Aorta (tissue), 5 donors: ENCODE measurements at regions not wholly inside any gene's neighbourhood (a gene's known extent, or its start where the extent isn't known, plus 50 kb on each side); places are given as distances from the start of the nearest gene placed in this dataset.

Source experiments
- ATAC-seq: fragments of 200-7000 bp; cut with Tn5 transposase; one replicate; pipeline ENCODE4 v1.9.1; 2022; ENCODE audit warnings: moderate library complexity; ENCODE audit not compliant: low FRiP score
- DNase-seq, 2 donors: peaks; one replicate each; pipeline ENCODE4 v3.0.0-alpha.2; 2020
- H3K27ac ChIP-seq, 2 donors: one replicate each; pipeline ENCODE4 v1.5.1; 2013; ENCODE audit warnings: low read length in 2 of 2, mild to moderate bottlenecking in 2 of 2, moderate library complexity in 2 of 2, control low read depth in 1 of 2, inconsistent platforms in 1 of 2, low read depth in 1 of 2
- H3K27me3 ChIP-seq, 2 donors: one replicate each; pipeline ENCODE4 v1.6.1; 2013; ENCODE audit warnings: control low read depth in 1 of 2, low read length in 1 of 2, mild to moderate bottlenecking in 1 of 2, moderate library complexity in 1 of 2; ENCODE audit not compliant: insufficient read depth in 2 of 2, control insufficient read depth in 1 of 2
- H3K36me3 ChIP-seq, 2 donors: one replicate each; pipeline ENCODE4 v1.6.1; 2013; ENCODE audit warnings: control low read depth in 1 of 2, low read length in 1 of 2, mild to moderate bottlenecking in 1 of 2; ENCODE audit not compliant: insufficient read depth in 2 of 2, control insufficient read depth in 1 of 2
- H3K4me1 ChIP-seq, 2 donors: one replicate each; pipeline ENCODE4 v1.6.1; 2013; ENCODE audit warnings: low read length in 2 of 2, control low read depth in 1 of 2, mild to moderate bottlenecking in 1 of 2, moderate library complexity in 1 of 2; ENCODE audit not compliant: insufficient read depth in 2 of 2, control insufficient read depth in 1 of 2
- H3K4me3 ChIP-seq, 2 donors: one replicate each; pipeline ENCODE4 v1.5.1; 2013; ENCODE audit warnings: low read length in 2 of 2, control low read depth in 1 of 2, mild to moderate bottlenecking in 1 of 2
- H3K9me3 ChIP-seq: one replicate; pipeline ENCODE4 v1.6.1; 2013; ENCODE audit warnings: mild to moderate bottlenecking, low read length; ENCODE audit not compliant: control insufficient read depth
- WGBS, 2 donors: extraction: QIAGEN DNeasy Blood & Tissue Kit; methylation state at CpG; one replicate each; pipeline ENCODE4 v1.1.7; 2013; 5-methylcytosine and 5-hydroxymethylcytosine counted together
- intact Hi-C, 2 donors: fragments of 100-400 bp; cut with DNase I; formaldehyde crosslinking; loops; one replicate each; pipeline versions ENCODE4 v1.14.2 to v1.15.0; 2022
- donor health status: healthy with polysubstance abuse.
- donor health status: Bipolar disorder and iron deficiency.
- donor health status: DM: no; HTN: no; CAD: no.
- donor health status: DM: no; HTN: no; CAD: no.
- donor health status: DM: yes; HTN: yes; CAD: no.

DNA sequence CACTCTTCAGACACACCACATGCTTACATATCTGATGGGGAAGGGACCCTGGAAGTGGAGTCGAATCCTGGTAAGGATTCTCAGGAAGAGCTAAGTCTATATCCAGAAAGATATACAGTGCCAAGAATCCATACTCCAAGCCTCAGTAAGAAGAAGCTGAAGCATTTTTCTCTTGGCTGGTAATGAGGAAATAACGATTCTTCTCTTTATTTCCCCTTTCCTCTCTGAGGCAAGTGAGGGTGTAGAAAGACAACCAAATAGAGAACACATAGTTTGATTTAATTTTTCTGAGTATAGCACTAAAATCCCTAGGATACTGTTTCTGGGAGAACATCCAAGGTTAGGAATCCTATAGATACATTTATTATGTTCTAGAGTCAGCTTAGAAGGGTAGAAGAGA lies 857.3 kb downstream of the TUSC7 start:
- Histone ChIP-seq H3K36me3 (no peaks in the 10 kb centered on the region), H3K27me3 (no peaks in the 10 kb centered on the region), H3K9me3 (no peaks in the 10 kb centered on the region), H3K27ac (no peak overlapping the region), H3K4me1 (no peaks in the 10 kb centered on the region), H3K4me3 (no peak overlapping the region)
- ATAC-seq (no peak), DNase-seq (no peak)
- 81 to 90% methylated on average over 2 of the region's 2 CpGs for WGBS, 2 donors
- intact Hi-C loops: no loop called here

DNA sequence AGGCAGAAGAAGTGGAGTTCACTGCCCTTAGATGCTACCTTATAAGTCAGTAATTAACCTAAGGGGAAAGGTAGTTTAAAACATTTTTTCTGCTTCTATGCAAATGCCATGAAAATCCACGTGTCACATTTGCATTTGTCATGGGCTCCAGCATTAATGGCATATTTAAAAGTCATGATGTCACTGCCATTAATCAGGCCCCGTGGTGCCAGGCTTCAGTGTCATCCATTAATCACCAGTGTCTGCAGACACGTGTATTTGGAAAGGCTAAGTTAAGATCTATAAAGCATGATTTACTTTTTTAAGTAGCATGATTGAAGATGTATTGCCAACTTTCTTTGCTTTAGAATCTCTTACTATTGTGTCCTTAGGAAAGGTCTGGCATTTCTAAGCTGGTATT lies 857.8 kb downstream of the TUSC7 start:
- WGBS, 2 donors: 13 to 24% methylated on average over 3 of the region's 3 CpGs
- Histone ChIP-seq H3K9me3 (no peaks in the 10 kb centered on the region), H3K27me3 (no peaks in the 10 kb centered on the region), H3K27ac (no peak overlapping the region), H3K4me3 (no peak overlapping the region), H3K4me1 (no peaks in the 10 kb centered on the region), H3K36me3 (no peaks in the 10 kb centered on the region)
- DNase-seq (no peak), ATAC-seq (no peak)
- intact Hi-C loops: no loop called here

DNA sequence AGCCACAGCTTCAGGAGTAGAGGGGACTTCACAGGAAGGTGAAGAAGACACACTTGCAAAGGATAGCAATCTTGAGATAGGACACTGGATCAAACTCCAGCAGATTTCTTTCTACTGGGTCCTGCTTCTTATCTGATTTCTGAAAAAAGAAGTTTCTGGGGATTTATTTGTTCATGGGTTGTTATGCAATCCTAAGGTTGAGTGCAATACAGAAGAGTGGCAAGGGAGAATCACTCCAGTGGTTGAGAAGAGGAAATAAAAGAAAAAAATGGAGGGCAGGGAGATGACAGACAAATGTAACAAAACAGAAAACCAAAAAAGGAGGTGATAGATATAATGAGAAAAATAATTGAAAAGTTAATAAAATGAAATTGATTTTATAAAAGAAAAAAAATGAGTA lies 858.3 kb downstream of the TUSC7 start:
- ATAC-seq: no peak
- intact Hi-C loops: no loop called here
- Histone ChIP-seq H3K36me3 (no peaks in the 10 kb centered on the region), H3K27ac (no peak overlapping the region), H3K4me1 (no peaks in the 10 kb centered on the region), H3K27me3 (no peaks in the 10 kb centered on the region), H3K4me3 (no peak overlapping the region), H3K9me3 (no peaks in the 10 kb centered on the region)
- DNase-seq: no peak

DNA sequence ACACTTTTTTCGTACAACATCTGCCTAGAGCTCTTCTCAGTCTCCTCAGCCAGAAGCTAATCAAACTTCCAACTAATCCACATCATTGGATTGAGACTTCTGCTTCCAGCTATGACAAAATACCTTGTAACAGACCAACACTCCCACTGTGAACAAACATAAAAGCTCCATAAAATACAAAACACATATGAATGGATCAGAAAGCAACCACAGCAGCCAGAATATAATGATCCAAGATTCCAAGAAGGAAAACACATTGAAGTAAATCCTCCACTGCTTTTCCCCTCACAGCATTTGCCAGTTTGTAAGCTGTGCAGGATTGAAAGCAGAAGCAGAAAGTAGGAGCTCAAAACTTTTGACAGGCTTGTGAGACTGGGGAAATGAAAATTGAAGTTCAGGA lies 863.2 kb downstream of the TUSC7 start:
- no peak for ATAC-seq
- H3K9me3 ChIP-seq: no peaks in the 10 kb centered on the region
- no peak for DNase-seq
- no peaks in the 10 kb centered on the region for H3K27me3 ChIP-seq
- no peaks in the 10 kb centered on the region for H3K36me3 ChIP-seq
- no peaks in the 10 kb centered on the region for H3K4me1 ChIP-seq
- intact Hi-C loops: no loop called here
- 92 to 94% methylated on average over 1 of the region's 1 CpG for WGBS, 2 donors
- no peak overlapping the region for H3K4me3 ChIP-seq
- no peak overlapping the region for H3K27ac ChIP-seq

DNA sequence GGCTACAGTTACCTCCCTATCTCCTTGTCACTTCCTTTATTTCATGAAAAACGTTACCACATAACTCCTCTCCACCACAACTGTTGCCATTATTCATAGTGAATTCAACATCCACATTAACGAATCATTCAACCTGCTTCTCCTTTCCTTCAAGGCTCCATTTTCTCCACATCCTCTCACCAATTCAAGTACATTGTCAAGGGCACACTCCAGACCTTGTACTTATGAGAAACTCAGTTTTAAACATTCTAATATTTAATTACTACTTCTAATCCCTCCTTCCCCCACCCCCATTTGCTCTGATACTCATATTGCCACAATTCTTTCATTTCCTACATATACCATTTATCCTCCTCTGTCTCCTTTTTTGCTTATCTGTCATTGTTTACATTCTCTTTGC lies 871.2 kb downstream of the TUSC7 start:
- intact Hi-C loops: no loop called here
- 62 to 78% methylated on average over 2 of the region's 2 CpGs for WGBS, 2 donors
- no peak overlapping the region for H3K4me3 ChIP-seq
- H3K36me3 ChIP-seq: no peaks in the 10 kb centered on the region
- no peaks in the 10 kb centered on the region for H3K27me3 ChIP-seq
- peaks cover 0 to 5% of the 10 kb centered on the region in 2 donors for H3K4me1 ChIP-seq
- ATAC-seq (no peak), DNase-seq (no peak)
- no peak overlapping the region for H3K27ac ChIP-seq
- no peaks in the 10 kb centered on the region for H3K9me3 ChIP-seq

DNA sequence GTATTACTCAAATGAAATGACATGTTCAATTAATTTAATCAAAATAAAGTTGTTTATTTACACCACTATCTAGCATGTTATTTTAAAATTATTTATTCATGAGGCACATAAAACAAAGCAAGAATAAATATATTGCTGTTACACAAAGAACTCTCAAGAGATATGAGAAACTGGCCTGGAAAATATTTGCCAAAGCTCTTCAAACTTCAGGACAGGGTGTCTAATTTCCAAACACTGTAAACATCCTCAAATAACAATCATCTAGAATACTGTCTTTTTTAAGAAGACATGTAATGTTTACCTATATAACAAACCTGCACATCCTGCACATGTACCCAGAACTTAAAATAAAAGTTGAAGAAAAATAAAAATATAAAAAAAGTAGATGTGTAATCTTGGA lies 876.6 kb downstream of the TUSC7 start:
- Histone ChIP-seq H3K4me3 (no peak overlapping the region), H3K27ac (no peak overlapping the region), H3K9me3 (no peaks in the 10 kb centered on the region), H3K27me3 (no peaks in the 10 kb centered on the region), H3K4me1 (no peaks in the 10 kb centered on the region), H3K36me3 (no peaks in the 10 kb centered on the region)
- intact Hi-C loops: no loop called here
- DNase-seq: no peak
- no peak for ATAC-seq

DNA sequence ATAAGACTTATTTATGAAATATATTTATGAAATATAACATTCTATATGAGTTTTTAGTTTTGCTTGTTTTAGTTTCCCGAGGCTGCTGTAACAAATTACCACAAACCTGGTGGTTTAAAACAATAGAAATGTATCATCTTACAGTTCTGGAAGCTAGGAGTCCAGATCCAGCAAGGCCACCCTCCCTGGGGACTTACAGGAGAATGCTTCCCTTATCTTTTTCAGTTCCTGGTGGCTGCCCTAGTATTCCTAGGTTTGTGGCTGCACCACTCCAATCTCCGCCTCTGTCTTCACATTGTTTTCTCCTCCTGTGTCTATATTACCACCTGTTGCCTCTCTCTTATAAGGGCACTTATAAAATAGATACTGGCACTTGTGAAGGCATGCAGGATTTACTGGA lies 877.8 kb downstream of the TUSC7 start:
- DNase-seq: no peak

DNA sequence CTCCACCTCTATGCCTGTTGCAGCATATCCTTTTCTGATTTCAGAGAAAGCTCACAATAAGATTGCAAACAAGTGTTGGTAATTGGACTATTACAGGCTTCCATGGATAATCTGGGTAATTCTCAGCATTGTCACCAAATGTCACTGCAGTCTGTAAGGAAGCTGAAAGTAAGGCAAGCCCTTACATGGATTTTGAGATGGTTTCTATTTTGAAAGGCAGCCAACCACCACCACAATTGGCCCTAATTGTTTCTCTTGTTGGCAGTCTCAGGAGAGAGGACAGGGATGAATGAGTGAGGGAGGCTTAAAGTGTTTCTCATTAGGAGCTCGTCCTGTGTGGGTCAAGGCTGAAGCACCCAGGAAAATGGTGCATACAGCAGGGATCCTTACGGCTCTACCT lies 879.9 kb downstream of the TUSC7 start:
- no peak overlapping the region for H3K27ac ChIP-seq
- no peaks in the 10 kb centered on the region for H3K4me1 ChIP-seq
- intact Hi-C loops: no loop called here
- H3K4me3 ChIP-seq: no peak overlapping the region
- ATAC-seq: no peak
- DNase-seq: no peak
- H3K36me3 ChIP-seq: no peaks in the 10 kb centered on the region
- H3K27me3 ChIP-seq: no peaks in the 10 kb centered on the region
- no peaks in the 10 kb centered on the region for H3K9me3 ChIP-seq
- 43 to 47% methylated on average over 2 of the region's 2 CpGs for whole genome bisulfite sequencing, 2 donors

More for the DNA sequence above, 877.8 kb downstream of the TUSC7 start:
- H3K4me3 ChIP-seq: no peak overlapping the region
- no peak overlapping the region for H3K27ac ChIP-seq
- no peaks in the 10 kb centered on the region for H3K27me3 ChIP-seq
- no peak for ATAC-seq
- 90 to 94% methylated on average over 2 of the region's 2 CpGs for WGBS, 2 donors
- no peaks in the 10 kb centered on the region for H3K4me1 ChIP-seq
- H3K9me3 ChIP-seq: no peaks in the 10 kb centered on the region
- H3K36me3 ChIP-seq: no peaks in the 10 kb centered on the region
- intact Hi-C loops: no loop called here

DNA sequence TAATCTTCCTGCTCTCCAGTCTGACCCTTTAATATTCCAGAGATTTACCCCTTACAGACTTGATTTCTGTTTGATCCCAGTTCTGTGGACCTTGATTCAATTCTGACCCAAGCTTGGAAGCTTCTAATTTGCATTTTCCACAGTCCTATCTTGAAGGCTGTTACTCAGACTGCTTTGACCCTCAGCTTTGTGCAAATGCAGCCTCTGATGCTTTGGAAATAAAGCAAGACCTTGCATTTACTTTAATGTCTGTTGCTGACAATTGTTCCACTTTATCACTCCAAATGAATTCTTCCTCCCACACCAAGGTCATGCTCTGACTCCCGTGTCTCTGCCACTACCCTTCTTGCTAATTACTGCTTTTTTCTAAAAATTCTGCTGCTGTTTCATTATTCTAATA lies 886.0 kb downstream of the TUSC7 start:
- Histone ChIP-seq H3K27me3 (no peaks in the 10 kb centered on the region), H3K36me3 (no peaks in the 10 kb centered on the region), H3K9me3 (no peaks in the 10 kb centered on the region), H3K4me3 (no peak overlapping the region), H3K4me1 (no peaks in the 10 kb centered on the region), H3K27ac (no peak overlapping the region)
- no peak for DNase-seq
- WGBS, 2 donors: 61 to 77% methylated on average over 1 of the region's 1 CpG
- ATAC-seq: no peak
- intact Hi-C loops: no loop called here

DNA sequence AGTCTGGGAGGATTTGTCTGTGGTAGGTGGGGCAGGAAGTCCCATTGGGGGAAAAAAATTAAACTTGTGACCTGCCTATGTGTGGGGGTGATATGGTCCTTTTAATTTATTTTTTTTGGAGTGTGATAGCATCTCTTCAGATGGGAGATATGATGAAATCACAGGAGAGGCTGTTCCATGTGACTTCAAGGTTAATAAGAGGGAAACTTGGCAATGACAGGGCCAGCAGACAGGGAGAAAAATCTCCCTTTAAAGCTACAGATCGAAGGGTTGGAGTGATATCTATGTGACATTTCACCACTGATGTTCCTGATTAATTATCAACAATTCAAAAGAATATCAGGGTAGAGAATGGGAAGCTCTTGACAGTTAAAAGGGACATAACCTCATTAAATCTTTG lies 886.9 kb downstream of the TUSC7 start:
- ATAC-seq (no peak), DNase-seq (no peak)
- intact Hi-C loops: no loop called here
- H3K27ac ChIP-seq: no peak overlapping the region
- H3K4me3 ChIP-seq: no peak overlapping the region
- 76 to 79% methylated on average over 1 of the region's 1 CpG for WGBS, 2 donors
- H3K4me1 ChIP-seq: no peaks in the 10 kb centered on the region
- no peaks in the 10 kb centered on the region for H3K36me3 ChIP-seq
- H3K27me3 ChIP-seq: no peaks in the 10 kb centered on the region
- no peaks in the 10 kb centered on the region for H3K9me3 ChIP-seq
